Right cardiac atrium (tissue), 5 donors: ENCODE measurements at regions not wholly inside any gene's neighbourhood (a gene's known extent, or its start where the extent isn't known, plus 50 kb on each side); places are given as distances from the start of the nearest gene placed in this dataset.

Source experiments
- ATAC-seq, 2 donors: fragments of 200-7000 bp; cut with Tn5 transposase; one replicate each; pipeline versions ENCODE4 v1.8.0 to v1.9.1; 2020; ENCODE audit warnings: moderate library complexity in 2 of 2, mild to moderate bottlenecking in 1 of 2
- DNase-seq, 3 donors: peaks; one replicate each; pipeline ENCODE4 v3.0.0-alpha.2; 2020
- H3K27ac ChIP-seq: one replicate; pipeline ENCODE4 v1.5.1; 2013; ENCODE audit warnings: mild to moderate bottlenecking, low read length, control low read depth, moderate library complexity
- H3K27me3 ChIP-seq: one replicate; pipeline ENCODE4 v1.6.1; 2013; ENCODE audit not compliant: control insufficient read depth, insufficient read depth
- H3K4me1 ChIP-seq: one replicate; pipeline ENCODE4 v1.6.1; 2013; ENCODE audit warnings: low read length; ENCODE audit not compliant: control insufficient read depth, insufficient read depth
- H3K4me3 ChIP-seq: one replicate; pipeline ENCODE4 v1.5.1; 2013; ENCODE audit warnings: low read length, control low read depth
- H3K9me3 ChIP-seq: one replicate; pipeline ENCODE4 v1.6.1; 2013; ENCODE audit warnings: low read length; ENCODE audit not compliant: control insufficient read depth
- WGBS: extraction: QIAGEN DNeasy Blood & Tissue Kit; methylation state at CpG from one replicate; pipeline ENCODE4 v1.1.7; 2013; 5-methylcytosine and 5-hydroxymethylcytosine counted together
- intact Hi-C, 4 donors: fragments of 100-400 bp; cut with DNase I; formaldehyde crosslinking; loops; one replicate each; pipeline versions ENCODE4 v1.11.0 to v1.14.0; 2022 to 2023
- donor health status: healthy with polysubstance abuse.
- donor health status: DM: no; HTN: yes; CAD: no.
- donor health status: DM: no; HTN: no; CAD: no.
- donor health status: DM: no; HTN: yes; CAD: no; lungs with severe emphysema.
- donor health status: DM: yes; HTN: yes; CAD: no.

- intact Hi-C loops, result no loop called here
- no peak overlapping the region for H3K27ac ChIP-seq
- no peaks in the 10 kb centered on the region for H3K9me3 ChIP-seq
- H3K4me1 ChIP-seq, result no peaks in the 10 kb centered on the region
- WGBS, result 88% methylated on average over 9 of the region's 9 CpGs
- DNase-seq (no peak), ATAC-seq (no peak)
- H3K27me3 ChIP-seq, result no peaks in the 10 kb centered on the region
- H3K4me3 ChIP-seq, result no peak overlapping the region
Observed at GRCh38 chr5:3654515-3654914, 58.9 kb downstream of the IRX1 start.

- Histone ChIP-seq H3K27me3 (no peaks in the 10 kb centered on the region), H3K4me3 (no peak overlapping the region), H3K4me1 (no peaks in the 10 kb centered on the region), H3K9me3 (no peaks in the 10 kb centered on the region), H3K27ac (no peak overlapping the region)
- 75% methylated on average over 7 of the region's 7 CpGs for WGBS
- no peak for ATAC-seq
- intact Hi-C loops, result no loop called here
- DNase-seq, result no peak
Observed at GRCh38 chr5:3656803-3657202, 61.2 kb downstream of the IRX1 start.

GRCh38 chr5:3657364-3658022 lies 61.9 kb downstream of the IRX1 start:
- intact Hi-C loops, result no loop called here
- WGBS, result 87% methylated on average over 18 of the region's 18 CpGs
- Histone ChIP-seq H3K4me3 (no peak overlapping the region), H3K27ac (no peak overlapping the region), H3K9me3 (no peaks in the 10 kb centered on the region), H3K27me3 (no peaks in the 10 kb centered on the region), H3K4me1 (no peaks in the 10 kb centered on the region)
- ATAC-seq (no peak), DNase-seq (no peak)

DNA sequence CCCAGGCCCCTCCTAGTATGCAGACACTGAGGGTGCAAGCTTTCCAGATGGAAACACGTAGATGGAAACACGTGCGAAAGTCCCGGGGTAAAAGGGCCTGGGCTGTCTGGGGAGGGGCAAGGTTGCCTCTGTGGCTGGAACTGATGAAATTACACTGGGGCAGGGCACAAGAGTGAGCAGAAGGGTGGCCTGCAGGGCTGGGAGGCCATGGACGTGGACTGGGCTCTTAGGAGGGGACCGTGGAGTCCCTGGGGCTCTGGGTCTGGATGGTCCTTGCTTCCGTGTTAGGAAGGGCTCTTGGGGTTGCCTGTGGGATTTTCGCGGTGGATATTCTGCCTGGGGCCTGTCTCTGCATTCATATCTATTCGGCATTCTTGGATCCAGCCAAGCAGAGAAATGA lies 63.3 kb downstream of the IRX1 start:
- H3K27ac ChIP-seq, result no peak overlapping the region
- no peaks in the 10 kb centered on the region for H3K4me1 ChIP-seq
- no peak overlapping the region for H3K4me3 ChIP-seq
- no peaks in the 10 kb centered on the region for H3K27me3 ChIP-seq
- no peak for ATAC-seq
- DNase-seq, result no peak
- H3K9me3 ChIP-seq, result no peaks in the 10 kb centered on the region
- 85% methylated on average over 10 of the region's 10 CpGs for WGBS
- intact Hi-C loops, result no loop called here

GRCh38 chr5:3659907-3660306 lies 64.3 kb downstream of the IRX1 start:
- WGBS, result 74% methylated on average over 8 of the region's 8 CpGs
- DNase-seq (no peak), ATAC-seq (no peak)
- Histone ChIP-seq H3K27me3 (no peaks in the 10 kb centered on the region), H3K27ac (no peak overlapping the region), H3K9me3 (no peaks in the 10 kb centered on the region), H3K4me3 (no peak overlapping the region), H3K4me1 (no peaks in the 10 kb centered on the region)
- intact Hi-C loops, result no loop called here

DNA sequence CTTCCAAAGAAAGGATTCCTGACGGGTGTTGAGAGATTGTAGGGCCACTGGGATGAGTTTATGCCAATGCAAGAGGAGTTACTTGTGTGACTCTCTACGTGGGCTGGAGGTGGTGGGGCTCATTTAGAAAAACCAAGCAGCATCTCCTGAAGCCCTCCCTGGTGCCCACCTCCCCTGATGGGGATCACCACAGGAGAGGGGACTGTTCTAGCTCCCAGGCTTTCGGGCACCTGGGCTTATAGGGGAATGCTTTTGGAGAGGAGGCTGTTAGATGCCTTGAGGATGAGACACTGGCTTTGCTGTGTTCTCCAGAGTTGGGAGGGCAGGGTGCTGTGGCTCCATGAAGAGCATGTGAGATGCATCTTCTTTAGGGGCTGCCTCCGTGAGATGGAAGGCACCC lies 65.0 kb downstream of the IRX1 start:
- Histone ChIP-seq H3K27me3 (no peaks in the 10 kb centered on the region), H3K9me3 (no peaks in the 10 kb centered on the region), H3K27ac (no peak overlapping the region), H3K4me3 (no peak overlapping the region), H3K4me1 (no peaks in the 10 kb centered on the region)
- intact Hi-C loops, result no loop called here
- DNase-seq (no peak), ATAC-seq (no peak)
- WGBS, result 74% methylated on average over 4 of the region's 4 CpGs

DNA sequence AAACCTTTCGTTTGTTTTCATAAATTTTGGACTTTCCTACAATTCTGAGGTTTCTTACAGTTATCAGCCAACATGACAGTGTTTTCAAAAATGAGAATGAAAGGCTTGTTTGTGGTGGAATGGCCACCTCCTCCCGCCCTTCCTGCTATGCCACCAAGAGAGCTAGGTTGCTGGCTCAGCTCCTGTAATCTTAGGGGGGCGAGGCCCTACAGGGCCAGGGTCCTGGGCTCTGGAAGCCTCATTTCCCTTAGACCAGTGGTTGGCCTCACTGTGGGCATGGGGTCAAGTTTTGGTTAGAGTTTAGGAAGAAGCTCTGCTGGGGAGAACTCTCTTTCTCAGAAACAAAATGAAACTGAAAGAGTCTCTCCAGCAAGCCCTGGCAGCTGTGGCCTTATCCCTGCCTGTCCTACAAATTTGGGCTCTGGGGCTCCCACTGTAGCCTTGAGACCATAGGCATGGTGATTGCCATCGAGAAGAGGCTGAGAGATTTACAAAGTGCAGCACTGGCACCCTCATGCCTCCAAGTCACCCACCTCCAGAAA lies 66.2 kb downstream of the IRX1 start:
- intact Hi-C loops, result no loop called here
- no peaks in the 10 kb centered on the region for H3K27me3 ChIP-seq
- DNase-seq (no peak), ATAC-seq (no peak)
- no peaks in the 10 kb centered on the region for H3K9me3 ChIP-seq
- WGBS, result 52% methylated on average over 4 of the region's 4 CpGs
- H3K4me3 ChIP-seq, result no peak overlapping the region
- no peaks in the 10 kb centered on the region for H3K4me1 ChIP-seq
- no peak overlapping the region for H3K27ac ChIP-seq

DNA sequence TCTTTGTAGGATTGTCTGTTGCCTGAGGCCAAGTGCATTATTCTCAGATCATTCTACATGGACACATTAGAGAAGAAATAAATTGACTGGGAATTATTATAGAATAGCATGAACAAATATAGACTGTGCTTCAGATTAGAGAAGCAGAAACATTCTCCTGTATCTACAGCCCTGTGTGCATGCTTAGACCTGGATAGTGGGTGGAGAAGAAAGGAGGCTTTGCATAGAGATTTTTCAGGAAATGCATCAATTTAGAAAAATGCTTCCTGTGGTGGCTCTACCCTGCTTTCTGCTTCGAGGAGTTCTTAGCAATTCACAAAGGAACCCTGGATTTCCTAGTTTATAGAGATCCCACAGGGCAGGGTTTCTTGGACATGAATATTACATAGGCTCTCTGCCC lies 66.7 kb downstream of the IRX1 start:
- ATAC-seq, result no peak
- H3K4me3 ChIP-seq, result no peak overlapping the region
- H3K27ac ChIP-seq, result no peak overlapping the region
- no peak for DNase-seq
- H3K4me1 ChIP-seq, result no peaks in the 10 kb centered on the region
- intact Hi-C loops, result no loop called here
- no peaks in the 10 kb centered on the region for H3K27me3 ChIP-seq
- H3K9me3 ChIP-seq, result no peaks in the 10 kb centered on the region
- 34% methylated on average over 1 of the region's 1 CpG for WGBS

GRCh38 chr5:3671337-3671736 lies 75.7 kb downstream of the IRX1 start:
- no peak overlapping the region for H3K4me3 ChIP-seq
- no peaks in the 10 kb centered on the region for H3K4me1 ChIP-seq
- H3K9me3 ChIP-seq, result no peaks in the 10 kb centered on the region
- no peaks in the 10 kb centered on the region for H3K27me3 ChIP-seq
- WGBS, result 45% methylated on average over 3 of the region's 3 CpGs
- no peak overlapping the region for H3K27ac ChIP-seq
- DNase-seq, result no peak
- no peak for ATAC-seq
- intact Hi-C loops, result no loop called here

DNA sequence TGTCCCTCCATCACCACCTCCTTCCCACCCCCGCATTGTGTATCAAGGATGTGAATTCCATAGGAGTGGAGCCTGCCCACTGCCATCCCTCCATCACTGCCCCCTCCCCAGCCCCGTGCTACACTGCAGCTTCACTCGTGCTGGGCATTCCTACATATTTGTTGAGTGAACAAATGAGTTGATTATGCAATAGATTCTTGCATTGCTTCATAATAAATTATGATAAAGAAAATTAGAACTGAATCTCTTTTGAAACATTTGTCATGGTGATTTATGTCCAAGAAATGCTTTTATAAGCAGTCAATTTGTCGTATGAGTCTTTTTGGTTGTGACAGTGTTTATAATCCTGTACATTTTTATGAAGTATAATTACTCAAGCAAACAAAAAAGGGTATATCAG lies 83.2 kb downstream of the IRX1 start:
- no peak overlapping the region for H3K4me3 ChIP-seq
- 72% methylated on average over 4 of the region's 4 CpGs for WGBS
- no peak overlapping the region for H3K27ac ChIP-seq
- DNase-seq (no peak), ATAC-seq (no peak)
- peaks cover 3% of the 10 kb centered on the region for H3K9me3 ChIP-seq
- intact Hi-C loops, result no loop called here
- H3K4me1 ChIP-seq, result no peaks in the 10 kb centered on the region
- H3K27me3 ChIP-seq, result no peaks in the 10 kb centered on the region

DNA sequence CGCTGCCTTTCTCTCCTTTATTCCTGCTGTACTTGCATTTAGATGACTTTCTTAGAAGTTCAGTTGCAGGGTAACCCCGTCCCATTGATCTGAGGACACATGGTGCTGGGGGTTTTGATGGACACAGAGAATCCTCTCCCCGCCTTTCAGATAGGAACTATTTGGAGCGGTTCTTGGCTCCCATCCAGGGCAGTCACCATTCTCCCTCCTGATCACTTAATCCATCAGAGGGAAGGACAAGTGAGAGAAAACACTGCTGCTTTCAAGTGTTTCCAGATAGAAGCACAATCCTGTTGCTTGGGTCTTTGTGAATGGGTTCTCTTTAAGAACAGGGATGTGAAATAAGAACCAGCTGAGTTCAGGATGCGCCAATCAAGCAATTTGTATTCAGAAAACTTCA lies 85.2 kb downstream of the IRX1 start:
- no peaks in the 10 kb centered on the region for H3K27me3 ChIP-seq
- no peak overlapping the region for H3K4me3 ChIP-seq
- ATAC-seq (no peak), DNase-seq (no peak)
- no peak overlapping the region for H3K27ac ChIP-seq
- H3K9me3 ChIP-seq, result peaks cover 3% of the 10 kb centered on the region
- 67% methylated on average over 5 of the region's 5 CpGs for WGBS
- intact Hi-C loops, result no loop called here
- H3K4me1 ChIP-seq, result no peaks in the 10 kb centered on the region

GRCh38 chr5:3684118-3684517 lies 88.5 kb downstream of the IRX1 start:
- Histone ChIP-seq H3K4me3 (no peak overlapping the region), H3K9me3 (no peaks in the 10 kb centered on the region), H3K27ac (no peak overlapping the region), H3K27me3 (no peaks in the 10 kb centered on the region), H3K4me1 (no peaks in the 10 kb centered on the region)
- intact Hi-C loops, result no loop called here
- 79% methylated on average over 13 of the region's 13 CpGs for WGBS
- no peak for ATAC-seq
- no peak for DNase-seq
